Right lobe of liver (tissue), 4 donors: ENCODE measurements at regions not wholly inside any gene's neighbourhood (a gene's known extent, or its start where the extent isn't known, plus 50 kb on each side); places are given as distances from the start of the nearest gene placed in this dataset.

Experiments
- POLR2A ChIP-seq: fragments of 450-650 bp; IDR thresholded peaks from one replicate; pipeline ENCODE4 v1.6.1; 2017; ENCODE audit warnings: antibody characterized with exemption, mild to moderate bottlenecking
- TF ChIP-seq, protein P1 (sequence below), 4 donors: fragments of 200-600 bp in 3 of 4; fragments of 450-650 bp in 1 of 4; IDR thresholded peaks; one replicate each; pipeline versions ENCODE4 v1.5.1 to v1.8.0; 2016 to 2022; ENCODE audit warnings: antibody characterized with exemption in 4 of 4, mild to moderate bottlenecking in 2 of 4
- donor health status: DM: no; HTN: no; CAD: no.
- donor health status: DM: no; HTN: no; CAD: no.
- donor health status: DM: no; HTN: yes; CAD: no.

DNA sequence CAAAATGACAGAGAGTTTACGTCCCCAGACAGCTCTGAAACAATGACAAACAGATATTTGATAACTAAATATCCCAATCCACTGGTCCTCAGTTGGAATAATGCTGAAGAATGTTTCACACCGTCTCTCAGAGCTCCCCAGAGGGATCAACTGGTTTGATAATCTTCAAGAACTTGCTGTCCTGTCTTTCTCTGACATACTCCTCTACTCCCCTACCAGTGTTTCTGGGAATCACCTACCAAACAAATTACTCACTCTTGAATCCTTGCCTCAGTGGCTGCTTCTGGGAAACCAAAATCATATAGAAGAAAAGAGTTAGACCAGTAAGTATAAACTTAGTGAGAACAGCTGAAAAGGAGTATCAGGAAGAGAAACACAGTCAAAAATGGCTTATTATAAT is 469.7 kb upstream of the JAG1 start:
- TF ChIP-seq, protein P1, sequence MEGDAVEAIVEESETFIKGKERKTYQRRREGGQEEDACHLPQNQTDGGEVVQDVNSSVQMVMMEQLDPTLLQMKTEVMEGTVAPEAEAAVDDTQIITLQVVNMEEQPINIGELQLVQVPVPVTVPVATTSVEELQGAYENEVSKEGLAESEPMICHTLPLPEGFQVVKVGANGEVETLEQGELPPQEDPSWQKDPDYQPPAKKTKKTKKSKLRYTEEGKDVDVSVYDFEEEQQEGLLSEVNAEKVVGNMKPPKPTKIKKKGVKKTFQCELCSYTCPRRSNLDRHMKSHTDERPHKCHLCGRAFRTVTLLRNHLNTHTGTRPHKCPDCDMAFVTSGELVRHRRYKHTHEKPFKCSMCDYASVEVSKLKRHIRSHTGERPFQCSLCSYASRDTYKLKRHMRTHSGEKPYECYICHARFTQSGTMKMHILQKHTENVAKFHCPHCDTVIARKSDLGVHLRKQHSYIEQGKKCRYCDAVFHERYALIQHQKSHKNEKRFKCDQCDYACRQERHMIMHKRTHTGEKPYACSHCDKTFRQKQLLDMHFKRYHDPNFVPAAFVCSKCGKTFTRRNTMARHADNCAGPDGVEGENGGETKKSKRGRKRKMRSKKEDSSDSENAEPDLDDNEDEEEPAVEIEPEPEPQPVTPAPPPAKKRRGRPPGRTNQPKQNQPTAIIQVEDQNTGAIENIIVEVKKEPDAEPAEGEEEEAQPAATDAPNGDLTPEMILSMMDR (IDR thresholded peaks at IDR 0.05): no peak
- TF ChIP-seq POLR2A: no peak
